T-helper 2 cell treated with Interferon-gamma antibody and Interleukin-4, amounts not matched to agents 5 μg/mL and 100 μg/mL, for 36 hours (primary cell): ENCODE measurements at regions not wholly inside any gene's neighbourhood (a gene's known extent, or its start where the extent isn't known, plus 50 kb on each side); places are given as distances from the start of the nearest gene placed in this dataset.

Experiments used
- DNase-seq: peaks from one replicate; pipeline ENCODE4 v3.0.0; 2021; ENCODE audit warnings: low spot score
- H3K27ac Mint-ChIP-seq: one replicate; pipeline ENCODE4 v1.8.0; 2021; ENCODE audit warnings: mild to moderate bottlenecking, mixed read lengths
- H3K27me3 Mint-ChIP-seq: one replicate; pipeline ENCODE4 v1.8.0; 2021; ENCODE audit warnings: low read depth, mixed read lengths
- H3K36me3 Mint-ChIP-seq: one replicate; pipeline ENCODE4 v1.8.0; 2021; ENCODE audit warnings: low read depth, mixed read lengths
- H3K4me1 Mint-ChIP-seq: one replicate; pipeline ENCODE4 v1.8.0; 2021; ENCODE audit warnings: low read depth, mixed read lengths
- H3K4me3 Mint-ChIP-seq: one replicate; pipeline ENCODE4 v1.8.0; 2022; ENCODE audit warnings: mild to moderate bottlenecking, moderate library complexity, mixed read lengths
- H3K9me3 Mint-ChIP-seq: one replicate; pipeline ENCODE4 v1.8.0; 2021; ENCODE audit warnings: mixed read lengths

DNA sequence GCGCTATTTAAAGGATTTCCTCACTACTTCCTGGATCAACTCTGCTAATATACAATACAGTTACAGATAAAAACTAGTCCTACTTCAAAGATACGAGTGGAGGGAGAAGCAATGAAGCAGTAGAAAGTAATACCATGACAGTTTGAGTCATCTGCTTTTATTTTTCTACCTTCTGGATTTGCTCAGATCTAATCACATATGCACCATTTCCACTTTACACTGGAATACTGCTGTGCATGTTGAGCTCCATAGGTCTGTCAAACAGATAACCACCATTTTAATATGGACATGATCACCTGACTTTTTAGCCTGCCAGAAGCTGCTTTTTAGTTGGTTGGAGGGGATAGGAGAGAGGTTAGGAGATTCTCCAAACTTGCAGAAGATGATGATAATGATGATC, 92.5 kb downstream of the MMUT start:
- no peak for DNase-seq
- no peaks in the 10 kb centered on the region for H3K36me3 Mint-ChIP-seq
- no peak overlapping the region for H3K27ac Mint-ChIP-seq
- no peaks in the 10 kb centered on the region for H3K27me3 Mint-ChIP-seq
- no peaks in the 10 kb centered on the region for H3K4me1 Mint-ChIP-seq
- no peak overlapping the region for H3K4me3 Mint-ChIP-seq
- H3K9me3 Mint-ChIP-seq, result peaks cover 15% of the 10 kb centered on the region

DNA sequence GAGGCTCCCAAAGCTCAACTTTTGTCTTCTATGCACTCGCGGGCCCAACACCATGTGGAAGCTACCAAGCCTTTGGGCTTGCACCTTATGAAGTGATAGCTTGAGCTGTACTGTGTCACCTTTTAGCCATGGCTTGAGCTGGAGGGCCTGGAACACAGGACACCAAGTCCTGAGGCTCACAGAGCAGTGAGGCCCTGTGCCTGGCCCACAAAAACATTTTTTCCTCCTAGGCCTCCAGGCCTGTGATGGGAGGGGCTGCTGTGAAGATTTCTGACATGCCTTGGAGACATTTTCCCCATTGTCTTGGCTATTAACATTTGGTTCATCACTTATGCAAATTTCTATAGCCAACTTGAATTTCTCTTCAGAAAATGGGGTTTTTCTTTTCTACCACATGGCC, 96.5 kb downstream of the MMUT start:
- DNase-seq, result no peak
- H3K27ac Mint-ChIP-seq, result no peak overlapping the region
- no peak overlapping the region for H3K4me3 Mint-ChIP-seq
- peaks cover 21% of the 10 kb centered on the region for H3K9me3 Mint-ChIP-seq
- H3K27me3 Mint-ChIP-seq, result no peaks in the 10 kb centered on the region
- H3K36me3 Mint-ChIP-seq, result no peaks in the 10 kb centered on the region
- H3K4me1 Mint-ChIP-seq, result no peaks in the 10 kb centered on the region

DNA sequence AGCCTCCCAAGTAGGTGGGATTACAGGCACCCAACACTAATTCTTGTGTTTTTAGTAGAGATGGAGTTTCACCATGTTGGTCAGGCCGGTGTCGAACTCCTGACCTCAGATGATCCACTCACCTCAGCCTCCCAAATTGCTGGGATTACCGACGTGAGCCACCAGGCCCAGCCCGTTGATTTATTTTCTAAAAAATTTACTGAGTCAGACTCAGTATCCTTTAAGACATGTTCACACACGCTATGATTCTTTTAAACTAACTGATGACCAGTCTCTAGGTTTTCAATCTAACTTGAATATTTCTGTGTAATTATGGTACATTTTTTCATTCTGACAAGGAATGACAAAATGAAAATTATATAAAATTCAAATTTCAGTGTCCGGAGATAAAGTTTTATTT, 114.5 kb downstream of the MMUT start:
- H3K4me1 Mint-ChIP-seq, result no peaks in the 10 kb centered on the region
- H3K36me3 Mint-ChIP-seq, result no peaks in the 10 kb centered on the region
- no peak overlapping the region for H3K27ac Mint-ChIP-seq
- peaks cover 5% of the 10 kb centered on the region for H3K9me3 Mint-ChIP-seq
- no peak for DNase-seq
- H3K27me3 Mint-ChIP-seq, result no peaks in the 10 kb centered on the region
- no peak overlapping the region for H3K4me3 Mint-ChIP-seq

DNA sequence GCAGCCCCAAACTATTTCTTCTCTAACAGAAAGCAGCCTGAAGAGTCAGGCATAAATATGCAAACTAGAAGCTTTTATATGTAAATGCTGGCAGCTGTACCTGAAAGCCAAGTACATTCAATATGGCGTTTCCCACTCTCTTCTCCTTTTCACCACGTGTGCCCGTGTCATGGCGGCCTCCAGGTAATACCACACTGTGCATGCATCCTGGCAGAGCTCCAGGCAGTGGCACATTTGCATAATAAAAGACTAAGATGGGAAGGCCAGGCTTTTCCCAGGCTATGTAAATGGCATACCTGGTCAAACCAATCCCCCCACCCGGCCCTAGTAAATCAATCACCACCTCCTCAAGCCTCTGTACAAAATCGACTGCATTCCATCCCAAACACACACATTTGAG, 120.6 kb downstream of the MMUT start:
- H3K4me1 Mint-ChIP-seq, result no peaks in the 10 kb centered on the region
- no peak overlapping the region for H3K27ac Mint-ChIP-seq
- no peaks in the 10 kb centered on the region for H3K36me3 Mint-ChIP-seq

DNA sequence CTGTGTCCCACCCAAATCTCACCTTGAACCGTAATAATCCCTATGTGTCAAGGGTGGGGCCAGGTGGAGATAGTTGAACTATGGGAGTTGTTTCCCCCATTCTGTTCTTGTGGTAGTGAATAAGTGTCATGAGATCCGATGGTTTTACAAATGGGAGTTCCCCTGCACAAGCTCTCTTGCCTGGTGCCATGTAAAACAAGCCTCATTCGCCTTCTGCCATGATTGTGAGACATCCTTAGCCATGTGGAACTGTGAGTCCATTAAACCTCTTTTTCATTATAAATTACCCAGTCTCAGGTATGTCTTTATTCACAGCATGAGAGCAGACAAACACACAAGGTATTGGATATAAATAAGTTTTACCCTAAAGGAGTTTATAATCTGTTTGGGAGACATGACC, 121.2 kb downstream of the MMUT start:
- no peaks in the 10 kb centered on the region for H3K27me3 Mint-ChIP-seq
- no peaks in the 10 kb centered on the region for H3K36me3 Mint-ChIP-seq
- H3K9me3 Mint-ChIP-seq, result no peaks in the 10 kb centered on the region
- H3K4me3 Mint-ChIP-seq, result no peak overlapping the region
- no peak overlapping the region for H3K27ac Mint-ChIP-seq
- no peaks in the 10 kb centered on the region for H3K4me1 Mint-ChIP-seq
- no peak for DNase-seq

More for the DNA sequence above, 120.6 kb downstream of the MMUT start:
- Mint-ChIP-seq H3K27me3 (no peaks in the 10 kb centered on the region), H3K4me3 (no peak overlapping the region), H3K9me3 (no peaks in the 10 kb centered on the region)
- no peak for DNase-seq

DNA sequence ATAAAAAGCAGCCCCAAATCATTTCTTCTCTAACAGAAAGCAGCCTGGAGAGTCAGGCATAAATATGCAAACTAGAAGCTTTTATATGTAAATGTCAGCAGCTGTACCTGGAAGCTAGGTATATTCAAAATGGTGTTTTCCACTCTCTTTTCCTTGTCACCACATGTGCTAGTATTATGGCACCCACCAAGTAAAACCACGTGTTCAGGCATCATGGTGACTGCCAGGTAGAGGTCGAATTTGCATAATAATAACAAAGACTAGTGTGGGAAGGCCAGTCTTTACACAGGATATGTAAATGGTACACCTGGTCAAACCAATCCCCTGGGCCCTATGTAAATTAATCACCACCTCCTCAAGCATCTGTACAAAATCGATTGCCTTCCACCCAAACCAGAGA, 124.0 kb downstream of the MMUT start:
- no peaks in the 10 kb centered on the region for H3K9me3 Mint-ChIP-seq
- no peak overlapping the region for H3K27ac Mint-ChIP-seq
- no peak for DNase-seq
- no peaks in the 10 kb centered on the region for H3K27me3 Mint-ChIP-seq
- no peaks in the 10 kb centered on the region for H3K4me1 Mint-ChIP-seq
- no peaks in the 10 kb centered on the region for H3K36me3 Mint-ChIP-seq
- H3K4me3 Mint-ChIP-seq, result no peak overlapping the region

DNA sequence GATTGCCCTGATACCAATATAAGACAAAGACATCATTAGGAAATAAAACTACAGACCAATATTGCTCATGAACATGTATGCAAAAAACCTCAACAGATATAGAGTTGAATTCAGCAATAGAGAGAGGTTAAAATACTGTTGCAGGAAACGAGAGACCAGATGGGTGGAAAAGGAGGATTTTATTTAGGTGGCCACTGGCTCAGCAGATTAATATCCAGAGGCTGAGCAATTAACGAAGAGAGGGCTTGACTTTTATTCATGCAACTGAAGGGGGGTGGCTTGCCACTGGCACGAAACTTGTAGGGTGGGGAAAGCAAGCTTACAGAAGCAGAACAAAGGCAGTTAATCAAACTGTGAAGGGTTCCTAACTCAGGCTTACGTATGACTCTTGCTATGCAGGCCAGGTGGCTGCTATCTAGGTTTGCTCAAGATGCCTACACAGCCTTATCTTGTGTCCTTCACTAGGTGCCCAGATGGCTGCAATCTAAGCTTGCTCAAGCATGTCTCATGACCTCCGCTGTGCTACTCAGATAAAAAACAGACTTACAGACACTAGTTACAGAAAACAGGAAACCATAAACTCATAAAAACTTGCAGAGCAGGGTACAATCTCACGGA, 126.4 kb downstream of the MMUT start:
- Mint-ChIP-seq H3K4me3 (no peak overlapping the region), H3K27me3 (no peaks in the 10 kb centered on the region), H3K4me1 (no peaks in the 10 kb centered on the region), H3K36me3 (no peaks in the 10 kb centered on the region), H3K9me3 (no peaks in the 10 kb centered on the region), H3K27ac (no peak overlapping the region)
- DNase-seq, result no peak

DNA sequence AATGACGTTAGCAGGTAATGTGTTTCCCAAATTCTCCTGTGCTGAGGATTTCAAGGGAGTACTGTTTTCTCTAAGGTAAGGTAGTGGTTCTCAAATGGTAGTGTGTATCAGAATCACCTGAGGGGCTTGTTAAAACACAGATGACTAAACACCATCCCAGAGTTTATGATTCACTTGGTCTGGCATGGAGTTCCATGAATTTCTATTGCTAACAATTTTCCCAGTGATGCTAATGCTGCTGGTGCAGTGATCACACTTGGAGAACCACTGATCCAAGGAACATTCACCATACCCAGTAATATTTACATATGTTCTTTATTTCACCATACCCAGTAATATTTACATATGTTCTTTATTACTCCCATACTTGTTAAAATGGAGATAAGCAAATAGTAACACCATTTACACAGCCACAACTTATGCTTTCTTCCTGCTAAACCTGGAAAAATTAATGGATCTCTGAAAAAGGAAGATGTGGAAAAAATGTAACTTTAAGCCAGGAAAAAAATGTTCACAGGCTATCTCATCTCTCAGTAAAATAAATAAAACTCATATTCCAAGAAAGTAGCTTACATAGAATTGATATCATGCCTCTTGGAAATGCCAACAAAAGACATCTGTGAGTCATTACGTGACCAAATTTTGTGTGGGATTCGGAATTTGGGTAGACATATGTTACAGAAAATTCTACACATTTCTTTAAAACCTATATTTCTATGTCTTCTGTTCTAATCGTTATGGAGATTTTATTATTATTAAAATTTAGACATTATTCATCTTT, 129.5 kb downstream of the MMUT start:
- no peaks in the 10 kb centered on the region for H3K9me3 Mint-ChIP-seq
- no peaks in the 10 kb centered on the region for H3K36me3 Mint-ChIP-seq
- DNase-seq, result no peak
- H3K4me3 Mint-ChIP-seq, result no peak overlapping the region
- no peaks in the 10 kb centered on the region for H3K4me1 Mint-ChIP-seq
- H3K27me3 Mint-ChIP-seq, result no peaks in the 10 kb centered on the region
- H3K27ac Mint-ChIP-seq, result no peak overlapping the region

DNA sequence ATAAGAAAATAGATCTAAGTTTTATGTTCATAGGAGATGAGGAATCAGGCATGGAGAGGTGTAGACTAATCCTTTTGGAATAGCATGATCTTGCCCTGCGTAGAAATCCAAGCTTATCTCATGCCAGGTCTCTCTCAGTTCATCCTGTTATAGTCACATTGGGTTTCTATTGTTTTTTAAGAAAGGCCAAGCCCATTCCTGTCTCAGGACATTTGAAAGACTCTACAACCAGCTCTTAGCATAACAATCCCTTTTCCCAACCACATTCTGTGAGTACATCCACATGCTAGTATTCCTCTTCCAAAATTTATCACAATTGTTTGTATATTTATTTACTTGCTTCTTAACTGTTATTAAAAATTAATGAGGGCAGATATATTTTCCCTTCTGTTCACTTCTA, 130.3 kb downstream of the MMUT start:
- Mint-ChIP-seq H3K9me3 (no peaks in the 10 kb centered on the region), H3K27me3 (no peaks in the 10 kb centered on the region), H3K27ac (no peak overlapping the region), H3K4me1 (no peaks in the 10 kb centered on the region), H3K4me3 (no peak overlapping the region), H3K36me3 (no peaks in the 10 kb centered on the region)
- no peak for DNase-seq

DNA sequence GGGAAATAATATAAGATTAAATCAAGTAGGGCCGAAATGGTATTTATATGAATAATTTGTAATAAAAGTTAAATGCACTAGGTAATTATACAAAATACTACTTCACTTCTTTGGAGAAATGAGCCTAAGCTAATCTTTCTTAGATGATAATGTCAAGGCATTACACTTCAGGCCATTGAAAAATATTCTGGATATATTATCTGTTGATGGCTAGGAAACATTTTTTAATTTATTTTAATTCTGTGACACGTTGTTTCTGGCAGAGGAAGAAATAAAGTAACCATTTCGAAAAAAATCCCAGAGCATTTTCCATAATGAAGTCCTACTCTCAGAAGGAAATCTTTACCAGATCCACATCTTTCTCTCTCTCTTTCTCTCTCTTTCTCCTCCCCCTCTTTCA, 133.9 kb downstream of the MMUT start:
- no peaks in the 10 kb centered on the region for H3K4me1 Mint-ChIP-seq
- DNase-seq, result no peak
- no peak overlapping the region for H3K4me3 Mint-ChIP-seq
- no peaks in the 10 kb centered on the region for H3K36me3 Mint-ChIP-seq
- H3K9me3 Mint-ChIP-seq, result no peaks in the 10 kb centered on the region
- H3K27me3 Mint-ChIP-seq, result no peaks in the 10 kb centered on the region
- H3K27ac Mint-ChIP-seq, result no peak overlapping the region

DNA sequence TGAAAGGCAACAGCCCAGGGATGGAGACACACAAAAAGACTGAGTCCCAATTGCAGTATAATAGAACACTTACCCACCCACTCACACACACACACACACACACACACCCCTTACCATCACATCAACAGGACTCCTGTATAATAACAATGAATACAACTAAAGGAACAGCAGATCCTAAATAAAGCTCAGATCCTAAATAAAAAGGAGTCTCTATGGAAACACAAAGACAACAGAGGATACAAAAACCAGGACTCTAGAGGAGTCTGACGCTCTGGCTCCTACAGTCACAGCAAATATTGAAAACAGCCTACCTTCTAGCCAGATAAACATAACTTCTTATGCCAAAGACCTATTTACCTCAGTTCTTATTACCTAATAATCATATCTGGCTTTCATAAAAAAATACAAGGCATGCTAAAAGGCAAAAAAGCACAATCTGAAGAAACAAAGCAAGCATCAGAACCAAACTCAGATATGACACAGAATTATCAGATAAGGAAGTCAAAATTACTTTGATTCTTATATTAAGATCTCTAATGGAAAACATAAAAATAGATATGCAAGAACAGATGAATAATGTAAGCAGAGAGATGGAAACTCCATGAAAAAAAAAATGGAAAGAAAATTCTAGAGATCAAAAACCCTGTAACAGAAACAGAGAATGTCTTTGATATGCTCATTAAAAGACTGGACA, 134.9 kb downstream of the MMUT start:
- Mint-ChIP-seq H3K4me1 (no peaks in the 10 kb centered on the region), H3K27ac (no peak overlapping the region), H3K27me3 (no peaks in the 10 kb centered on the region), H3K4me3 (no peak overlapping the region), H3K9me3 (no peaks in the 10 kb centered on the region), H3K36me3 (no peaks in the 10 kb centered on the region)
- no peak for DNase-seq

DNA sequence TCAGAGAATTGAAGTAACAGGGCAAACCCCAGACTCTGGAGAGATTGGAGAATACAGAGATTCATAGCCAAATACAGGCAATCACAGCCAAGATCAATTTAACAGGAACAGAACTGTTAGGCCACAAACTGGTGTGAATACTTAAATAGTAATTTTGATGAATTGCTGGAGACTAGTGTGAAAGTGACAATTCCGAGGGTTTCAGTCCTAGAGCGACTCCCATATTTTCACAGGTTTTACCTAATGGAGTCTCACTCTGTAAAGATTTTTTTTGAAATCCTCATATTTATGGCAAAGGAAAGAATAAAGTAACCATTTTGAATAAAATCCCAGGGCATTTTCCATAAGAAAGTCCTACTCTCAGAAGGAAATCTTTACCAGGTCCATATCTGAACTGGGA, 135.5 kb downstream of the MMUT start:
- H3K4me3 Mint-ChIP-seq, result no peak overlapping the region
- no peaks in the 10 kb centered on the region for H3K9me3 Mint-ChIP-seq
- no peaks in the 10 kb centered on the region for H3K36me3 Mint-ChIP-seq
- no peaks in the 10 kb centered on the region for H3K4me1 Mint-ChIP-seq
- no peak for DNase-seq
- H3K27me3 Mint-ChIP-seq, result no peaks in the 10 kb centered on the region
- no peak overlapping the region for H3K27ac Mint-ChIP-seq

DNA sequence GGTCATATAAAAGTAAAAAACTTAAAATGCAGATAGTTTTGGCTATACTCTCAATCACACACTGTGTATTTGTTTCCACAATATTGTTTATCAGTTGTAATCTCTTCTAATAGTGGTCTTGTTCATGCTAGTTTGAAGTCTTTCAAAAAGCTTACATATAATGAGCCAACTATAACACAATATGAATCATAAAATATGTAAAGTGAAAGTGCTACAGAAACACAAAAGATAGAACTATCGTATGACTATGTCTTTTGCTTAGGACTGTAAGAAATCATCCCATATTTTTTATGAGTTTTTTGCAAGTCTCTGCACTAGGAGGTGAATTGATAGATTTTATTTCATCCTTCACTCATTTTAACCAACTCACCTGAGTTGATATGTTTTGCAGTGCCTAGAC, 136.0 kb downstream of the MMUT start:
- H3K4me1 Mint-ChIP-seq, result no peaks in the 10 kb centered on the region
- no peak for DNase-seq
- no peaks in the 10 kb centered on the region for H3K27me3 Mint-ChIP-seq
- no peak overlapping the region for H3K4me3 Mint-ChIP-seq
- H3K9me3 Mint-ChIP-seq, result no peaks in the 10 kb centered on the region
- no peak overlapping the region for H3K27ac Mint-ChIP-seq
- H3K36me3 Mint-ChIP-seq, result no peaks in the 10 kb centered on the region

DNA sequence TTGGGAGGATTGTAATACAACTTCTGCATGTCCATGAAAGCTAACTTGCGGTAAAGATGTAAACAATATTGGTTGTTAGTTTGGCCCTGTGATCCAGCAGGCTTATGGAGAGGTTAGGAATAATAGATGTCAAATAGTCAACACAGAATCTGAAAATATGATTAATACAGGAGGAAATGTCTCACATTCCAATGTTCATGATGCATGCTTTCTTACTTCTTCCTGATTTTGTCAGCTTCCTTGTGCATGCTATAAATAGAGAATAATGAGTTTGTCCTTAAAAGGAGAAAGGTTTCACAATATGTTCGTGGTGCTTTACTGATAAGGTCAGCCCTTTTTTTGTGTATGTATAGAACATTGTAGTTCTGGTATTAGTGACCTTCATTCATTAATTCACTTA, 136.7 kb downstream of the MMUT start:
- Mint-ChIP-seq H3K27me3 (no peaks in the 10 kb centered on the region), H3K9me3 (no peaks in the 10 kb centered on the region), H3K4me3 (no peak overlapping the region), H3K36me3 (no peaks in the 10 kb centered on the region), H3K4me1 (no peaks in the 10 kb centered on the region), H3K27ac (no peak overlapping the region)
- DNase-seq, result no peak
